Osteoblast (primary cell): ENCODE measurements at regions not wholly inside any gene's neighbourhood (a gene's known extent, or its start where the extent isn't known, plus 50 kb on each side); places are given as distances from the start of the nearest gene placed in this dataset.

Experiments
- DNase-seq: peaks from one replicate; pipeline ENCODE4 v3.0.0; 2011; ENCODE audit warnings: low spot score, mixed read lengths; ENCODE audit not compliant: insufficient read length; ENCODE audit errors: missing footprints
- H2AFZ ChIP-seq: 2 replicates; pipeline ENCODE4 v1.6.0; 2011; ENCODE audit warnings: mild to moderate bottlenecking, low read length
- H3K27ac ChIP-seq: 2 replicates; pipeline ENCODE4 v1.5.1; 2011; ENCODE audit warnings: mild to moderate bottlenecking, low read depth, low read length, moderate library complexity
- H3K27me3 ChIP-seq: 2 replicates; pipeline ENCODE4 v1.6.0; 2012; ENCODE audit warnings: mild to moderate bottlenecking, control low read depth, inconsistent platforms, low read length, moderate library complexity; ENCODE audit not compliant: insufficient read depth
- H3K36me3 ChIP-seq: 2 replicates; pipeline ENCODE4 v1.5.1; 2011; ENCODE audit warnings: mild to moderate bottlenecking, low read length, control low read depth, moderate library complexity; ENCODE audit not compliant: insufficient read depth
- H3K4me1 ChIP-seq: 2 replicates; pipeline ENCODE4 v1.5.1; 2011; ENCODE audit warnings: mild to moderate bottlenecking, low read length, control low read depth, moderate library complexity; ENCODE audit not compliant: insufficient read depth
- H3K4me2 ChIP-seq: 2 replicates; pipeline ENCODE4 v1.6.0; 2011; ENCODE audit warnings: mild to moderate bottlenecking, low read length; ENCODE audit not compliant: insufficient read depth
- H3K4me3 ChIP-seq: fragments of 200-600 bp; sonication (generic); 3 replicates; pipeline ENCODE4 v1.5.1; 2012; ENCODE audit warnings: mild to moderate bottlenecking, low read length, inconsistent platforms; ENCODE audit not compliant: insufficient read depth
- H3K79me2 ChIP-seq: 2 replicates; pipeline ENCODE4 v1.6.0; 2012; ENCODE audit warnings: mild to moderate bottlenecking, low read length, control low read depth, inconsistent platforms; ENCODE audit not compliant: insufficient read depth
- H3K9me3 ChIP-seq: 2 replicates; pipeline ENCODE4 v1.5.1; 2011; ENCODE audit warnings: low read depth, low read length, control low read depth
- H4K20me1 ChIP-seq: 2 replicates; pipeline ENCODE4 v1.6.0; 2012; ENCODE audit warnings: mild to moderate bottlenecking, low read length, control low read depth; ENCODE audit not compliant: insufficient read depth
- CTCF ChIP-seq: IDR thresholded peaks from 2 replicates; pipeline ENCODE4 v1.5.1; 2011; ENCODE audit warnings: mild to moderate bottlenecking, low read depth, low read length, moderate library complexity; ENCODE audit errors: extremely low read depth

DNA sequence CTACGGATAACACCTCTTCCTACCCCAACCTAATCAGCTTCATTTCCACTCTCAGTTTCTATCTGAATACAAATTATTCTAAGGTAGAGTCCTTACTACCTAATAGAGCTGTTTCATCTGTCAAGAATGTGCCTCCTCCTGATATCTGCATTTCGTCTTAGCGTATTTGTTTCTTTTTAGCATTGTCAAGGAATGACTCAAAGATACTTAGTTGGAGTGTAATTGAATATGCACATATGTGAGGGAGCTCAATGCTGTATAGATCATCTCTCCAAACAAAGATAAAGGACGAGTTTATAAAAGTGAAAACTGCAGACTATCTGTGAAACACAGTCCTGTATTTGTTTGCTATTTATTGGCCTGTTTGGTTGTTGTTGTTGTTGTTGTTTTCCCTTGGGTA lies 2059.4 kb upstream of the CELF4 start:
- no peak for TF ChIP-seq CTCF
- no peaks in the 10 kb centered on the region for H4K20me1 ChIP-seq
- H3K9me3 ChIP-seq = no peaks in the 10 kb centered on the region
- no peaks in the 10 kb centered on the region for H3K27me3 ChIP-seq
- H3K27ac ChIP-seq = no peak overlapping the region
- H3K4me1 ChIP-seq = no peaks in the 10 kb centered on the region
- H2AFZ ChIP-seq = no peak overlapping the region
- no peaks in the 10 kb centered on the region for H3K36me3 ChIP-seq
- H3K4me2 ChIP-seq = peak overlapping the region; percentile 5
- peak; percentile 8 for DNase-seq
- H3K4me3 ChIP-seq = no peak overlapping the region
- H3K79me2 ChIP-seq = no peaks in the 10 kb centered on the region

- no peaks in the 10 kb centered on the region for H3K27me3 ChIP-seq
- no peak for DNase-seq
- H2AFZ ChIP-seq = no peak overlapping the region
- no peaks in the 10 kb centered on the region for H3K36me3 ChIP-seq
- H3K4me3 ChIP-seq = no peak overlapping the region
- no peak for TF ChIP-seq CTCF
- no peaks in the 10 kb centered on the region for H4K20me1 ChIP-seq
- H3K27ac ChIP-seq = no peak overlapping the region
- no peak overlapping the region for H3K4me2 ChIP-seq
- H3K79me2 ChIP-seq = no peaks in the 10 kb centered on the region
- H3K4me1 ChIP-seq = no peaks in the 10 kb centered on the region
- no peaks in the 10 kb centered on the region for H3K9me3 ChIP-seq
Measured at GRCh38 chr18:39622431-39622830, 2056.8 kb upstream of the CELF4 start.

GRCh38 chr18:39620551-39621168 lies 2055.1 kb upstream of the CELF4 start:
- Histone ChIP-seq H3K4me1 (no peaks in the 10 kb centered on the region), H3K79me2 (no peaks in the 10 kb centered on the region), H3K27me3 (no peaks in the 10 kb centered on the region), H3K4me3 (no peak overlapping the region), H4K20me1 (no peaks in the 10 kb centered on the region), H3K27ac (no peak overlapping the region), H3K36me3 (no peaks in the 10 kb centered on the region), H3K4me2 (no peak overlapping the region), H3K9me3 (no peaks in the 10 kb centered on the region), H2AFZ (no peak overlapping the region)
- DNase-seq = peak; percentile 26
- no peak for TF ChIP-seq CTCF

GRCh38 chr18:39618265-39619003 lies 2052.8 kb upstream of the CELF4 start:
- no peaks in the 10 kb centered on the region for H3K4me1 ChIP-seq
- H3K27ac ChIP-seq = no peak overlapping the region
- no peak for TF ChIP-seq CTCF
- DNase-seq = no peak
- H3K79me2 ChIP-seq = no peaks in the 10 kb centered on the region
- no peak overlapping the region for H3K4me2 ChIP-seq
- H3K9me3 ChIP-seq = no peaks in the 10 kb centered on the region
- H2AFZ ChIP-seq = no peak overlapping the region
- no peaks in the 10 kb centered on the region for H3K36me3 ChIP-seq
- H3K27me3 ChIP-seq = no peaks in the 10 kb centered on the region
- no peaks in the 10 kb centered on the region for H4K20me1 ChIP-seq
- no peak overlapping the region for H3K4me3 ChIP-seq
